Astrocyte of the cerebellum (primary cell): ENCODE measurements at regions not wholly inside any gene's neighbourhood (a gene's known extent, or its start where the extent isn't known, plus 50 kb on each side); places are given as distances from the start of the nearest gene placed in this dataset.

Experiments
- DNase-seq: peaks from one replicate; pipeline ENCODE4 v3.0.0-alpha.2; 2011; ENCODE audit warnings: low read depth
- H3K4me3 ChIP-seq: 2 replicates; pipeline ENCODE4 v1.5.1; 2011; ENCODE audit warnings: mild to moderate bottlenecking, low read depth, low read length, moderate library complexity
- in situ Hi-C: cut with HindIII; loops from 2 replicates; pipeline ENCODE4 v1.10.0; 2017; ENCODE audit warnings: low sequenced_read_pairs
- TF ChIP-seq, protein P1 (sequence below): IDR thresholded peaks from 2 replicates; pipeline ENCODE4 v1.5.1; 2012; ENCODE audit warnings: low read length, low read depth, moderate library complexity, mild to moderate bottlenecking; ENCODE audit errors: missing control alignments

DNA sequence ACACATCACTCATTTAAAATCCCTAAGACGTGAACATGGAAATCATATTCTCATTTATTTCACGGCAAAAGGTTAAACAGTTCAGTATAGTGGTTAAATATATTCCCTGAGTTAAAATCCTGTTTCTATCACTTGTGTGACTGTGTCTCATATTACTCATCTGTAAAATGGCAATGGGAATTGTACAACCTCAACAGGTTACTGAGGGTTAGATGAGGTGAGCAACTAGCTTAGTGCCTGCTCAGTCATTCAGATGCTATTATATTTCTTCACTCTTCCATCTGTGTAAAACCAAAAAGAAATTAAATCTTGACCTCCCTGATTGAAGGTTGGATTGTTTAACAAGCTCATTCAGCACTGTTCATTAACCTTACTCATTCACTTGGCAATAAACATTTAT is 212.4 kb upstream of the STK17B start:
- DNase-seq = no peak
- TF ChIP-seq, protein P1, sequence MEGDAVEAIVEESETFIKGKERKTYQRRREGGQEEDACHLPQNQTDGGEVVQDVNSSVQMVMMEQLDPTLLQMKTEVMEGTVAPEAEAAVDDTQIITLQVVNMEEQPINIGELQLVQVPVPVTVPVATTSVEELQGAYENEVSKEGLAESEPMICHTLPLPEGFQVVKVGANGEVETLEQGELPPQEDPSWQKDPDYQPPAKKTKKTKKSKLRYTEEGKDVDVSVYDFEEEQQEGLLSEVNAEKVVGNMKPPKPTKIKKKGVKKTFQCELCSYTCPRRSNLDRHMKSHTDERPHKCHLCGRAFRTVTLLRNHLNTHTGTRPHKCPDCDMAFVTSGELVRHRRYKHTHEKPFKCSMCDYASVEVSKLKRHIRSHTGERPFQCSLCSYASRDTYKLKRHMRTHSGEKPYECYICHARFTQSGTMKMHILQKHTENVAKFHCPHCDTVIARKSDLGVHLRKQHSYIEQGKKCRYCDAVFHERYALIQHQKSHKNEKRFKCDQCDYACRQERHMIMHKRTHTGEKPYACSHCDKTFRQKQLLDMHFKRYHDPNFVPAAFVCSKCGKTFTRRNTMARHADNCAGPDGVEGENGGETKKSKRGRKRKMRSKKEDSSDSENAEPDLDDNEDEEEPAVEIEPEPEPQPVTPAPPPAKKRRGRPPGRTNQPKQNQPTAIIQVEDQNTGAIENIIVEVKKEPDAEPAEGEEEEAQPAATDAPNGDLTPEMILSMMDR = no peak
- H3K4me3 ChIP-seq = no peak overlapping the region
- in situ Hi-C loops = no loop called here

DNA sequence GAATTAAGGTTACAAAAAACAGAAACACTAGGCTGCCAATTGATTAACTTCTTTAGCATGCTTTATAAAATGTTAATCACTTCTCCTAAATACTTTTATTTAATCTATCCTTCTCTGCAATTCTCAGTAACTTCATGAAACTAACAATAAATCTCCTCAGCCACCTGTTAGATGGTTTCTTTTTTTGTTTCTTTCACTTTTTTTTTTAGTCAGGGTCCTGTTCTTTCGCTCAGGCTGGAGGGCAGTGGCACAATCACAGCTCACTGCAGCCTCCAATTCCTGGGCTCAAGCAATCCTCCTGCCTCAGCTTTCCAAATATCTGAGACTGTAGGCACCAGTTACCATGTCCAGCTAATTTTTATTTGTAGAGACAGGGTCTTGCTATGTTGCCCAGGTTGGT is 213.4 kb upstream of the STK17B start:
- in situ Hi-C loops = no loop called here
- H3K4me3 ChIP-seq = no peak overlapping the region
- TF ChIP-seq, protein P1 = no peak
- DNase-seq = no peak

DNA sequence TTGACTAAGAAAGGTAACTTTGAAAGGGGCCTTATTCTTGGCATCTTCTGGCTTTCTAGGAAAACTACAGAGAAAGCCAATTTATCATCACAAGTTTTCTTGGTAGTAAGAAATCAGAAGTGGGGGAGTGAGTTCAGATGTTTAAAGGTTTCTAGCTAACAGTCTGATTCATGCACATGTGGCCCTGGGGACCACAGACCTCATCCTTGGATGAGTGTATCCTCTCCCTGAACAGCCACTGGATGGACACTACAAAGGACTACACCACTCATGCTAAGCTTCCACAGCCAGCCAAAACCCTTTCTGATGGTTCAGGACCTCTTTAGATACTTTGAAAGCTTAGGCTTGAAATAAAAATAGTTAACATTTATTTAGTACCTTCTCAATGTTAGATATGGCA is 218.3 kb upstream of the STK17B start:
- TF ChIP-seq, protein P1 = no peak
- in situ Hi-C loops = no loop called here
- DNase-seq = no peak
- no peak overlapping the region for H3K4me3 ChIP-seq

DNA sequence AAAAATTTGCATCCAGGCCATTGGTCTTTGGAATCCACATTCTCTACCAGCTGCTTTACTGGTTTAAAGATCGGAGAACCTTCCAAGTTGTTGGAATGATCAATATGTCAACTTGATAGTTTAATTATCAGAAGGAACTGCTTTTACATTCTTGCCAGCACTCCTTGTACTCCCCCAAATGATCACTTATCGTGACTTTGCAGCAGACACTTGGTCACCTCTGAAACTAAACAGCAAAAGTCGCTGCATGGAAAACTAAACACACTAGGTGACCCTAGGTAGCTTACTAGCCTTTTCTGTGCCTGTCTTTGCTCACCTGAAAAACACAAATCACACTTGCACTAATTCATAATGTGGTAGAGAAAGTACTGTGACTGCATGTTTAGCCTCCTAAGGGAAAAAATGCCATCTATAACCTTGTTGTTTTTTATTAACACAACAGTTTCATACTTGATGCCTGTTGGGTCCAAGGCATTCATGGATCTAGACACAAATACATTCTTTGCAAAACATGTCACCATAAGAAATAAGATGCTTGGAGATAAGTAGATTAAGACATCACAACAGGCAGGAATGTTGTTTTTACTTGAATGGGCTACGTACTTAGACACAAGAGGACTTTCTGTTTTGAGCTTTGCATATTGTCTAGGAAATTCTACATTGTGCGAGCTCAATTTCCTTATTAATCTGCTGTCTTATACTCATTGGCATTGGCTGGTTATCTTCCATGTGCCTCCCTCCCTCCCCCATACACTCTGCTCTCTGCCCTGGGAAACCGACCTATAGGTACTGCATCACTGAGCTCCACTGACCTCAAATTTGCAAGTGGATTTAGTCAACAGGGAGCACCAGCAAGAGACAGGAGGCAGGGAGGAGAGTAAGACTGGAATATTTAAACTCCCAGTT is 219.1 kb upstream of the STK17B start:
- DNase-seq = no peak
- TF ChIP-seq, protein P1 = no peak
- no peak overlapping the region for H3K4me3 ChIP-seq
- in situ Hi-C loops = no loop called here

DNA sequence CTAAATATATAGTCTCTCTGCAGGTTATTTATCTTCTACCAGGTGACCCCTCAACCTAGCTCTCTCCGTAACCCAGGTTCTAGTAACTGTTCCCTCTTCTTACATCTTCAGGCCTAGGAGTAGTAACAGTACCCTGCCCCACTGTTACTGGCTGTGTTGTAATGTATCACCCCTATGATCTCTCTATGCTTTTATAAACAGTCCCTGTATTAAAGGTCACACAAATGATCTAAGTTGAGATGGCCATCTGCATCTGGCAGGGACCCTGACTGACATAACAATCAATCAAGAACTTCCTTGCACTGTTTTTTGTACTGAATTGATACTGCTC is 219.7 kb upstream of the STK17B start:
- in situ Hi-C loops = no loop called here
- no peak overlapping the region for H3K4me3 ChIP-seq
- DNase-seq = no peak
- TF ChIP-seq, protein P1 = no peak

DNA sequence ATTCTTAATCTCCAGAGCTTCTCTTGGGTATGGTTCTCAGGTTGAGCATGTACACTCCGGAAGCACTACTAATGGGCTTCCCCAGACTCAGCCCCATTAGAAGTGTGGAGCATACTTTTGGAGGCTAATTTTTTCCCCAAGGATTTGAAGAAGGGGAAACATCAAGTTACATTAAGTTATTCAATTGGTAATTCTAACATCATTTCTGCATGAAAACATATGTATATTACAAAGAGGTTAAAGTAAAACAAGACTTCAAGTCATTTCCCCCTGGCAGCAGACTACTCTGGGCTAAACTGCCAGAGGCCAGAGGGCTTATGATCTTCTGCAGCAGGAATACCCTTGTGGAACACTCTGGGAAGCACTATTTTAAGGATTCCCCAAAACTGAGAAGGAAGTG is 227.7 kb upstream of the STK17B start:
- no peak overlapping the region for H3K4me3 ChIP-seq
- in situ Hi-C loops = no loop called here

More for the DNA sequence above, 227.7 kb upstream of the STK17B start:
- TF ChIP-seq, protein P1 = no peak
- DNase-seq = no peak
